Erythroblast (primary cell): ENCODE measurements at regions not wholly inside any gene's neighbourhood (a gene's known extent, or its start where the extent isn't known, plus 50 kb on each side); places are given as distances from the start of the nearest gene placed in this dataset.

Experiments
- GATA1 ChIP-seq: IDR thresholded peaks from 2 replicates; pipeline ENCODE4 v1.6.1; 2011; ENCODE audit warnings: low read depth, mild to moderate bottlenecking, control low read depth, low read length, moderate library complexity
- POLR2A ChIP-seq: IDR thresholded peaks from 2 replicates; pipeline ENCODE4 v1.6.1; 2011; ENCODE audit warnings: mild to moderate bottlenecking, low read length

GRCh38 chr22:47808236-47808635 is 1045.8 kb downstream of the TBC1D22A start:
- TF ChIP-seq POLR2A (no peak), GATA1 (no peak)
